Ectodermal cell (in vitro differentiated cells): ENCODE measurements at regions not wholly inside any gene's neighbourhood (a gene's known extent, or its start where the extent isn't known, plus 50 kb on each side); places are given as distances from the start of the nearest gene placed in this dataset.
"Not testable (repeated sequence)": the region's sequence is repeated elsewhere in the genome, so short reads cannot be mapped to it uniquely, and the experiment has no call there.

Source experiments
- H3K27ac ChIP-seq: 2 replicates; pipeline ENCODE4 v1.7.0; 2013; ENCODE audit warnings: mild to moderate bottlenecking, low read depth, low read length; ENCODE audit not compliant: insufficient read depth, poor library complexity, severe bottlenecking
- H3K27me3 ChIP-seq: 2 replicates; pipeline ENCODE4 v1.7.0; 2013; ENCODE audit warnings: mild to moderate bottlenecking, low read length; ENCODE audit not compliant: insufficient read depth, control insufficient read depth, poor library complexity, severe bottlenecking
- H3K36me3 ChIP-seq: one replicate; pipeline ENCODE4 v1.7.0; 2013; ENCODE audit warnings: low read length; ENCODE audit not compliant: control insufficient read depth, insufficient read depth
- H3K4me1 ChIP-seq: one replicate; pipeline ENCODE4 v1.7.0; 2013; ENCODE audit warnings: low read length; ENCODE audit not compliant: control insufficient read depth, insufficient read depth
- H3K4me3 ChIP-seq: 2 replicates; pipeline ENCODE4 v1.7.0; 2013; ENCODE audit warnings: low read depth, low read length, control low read depth; ENCODE audit not compliant: insufficient read depth
- H3K9me3 ChIP-seq: 2 replicates; pipeline ENCODE4 v1.7.0; 2013; ENCODE audit warnings: mild to moderate bottlenecking, low read length, moderate library complexity; ENCODE audit not compliant: control insufficient read depth
- WGBS, 2 experiments: methylation state at CpG; one replicate each; pipeline ENCODE4 v1.1.7; 2013; ENCODE audit warnings: missing lambda C conversion rate in 2 of 2; 5-methylcytosine and 5-hydroxymethylcytosine counted together

DNA sequence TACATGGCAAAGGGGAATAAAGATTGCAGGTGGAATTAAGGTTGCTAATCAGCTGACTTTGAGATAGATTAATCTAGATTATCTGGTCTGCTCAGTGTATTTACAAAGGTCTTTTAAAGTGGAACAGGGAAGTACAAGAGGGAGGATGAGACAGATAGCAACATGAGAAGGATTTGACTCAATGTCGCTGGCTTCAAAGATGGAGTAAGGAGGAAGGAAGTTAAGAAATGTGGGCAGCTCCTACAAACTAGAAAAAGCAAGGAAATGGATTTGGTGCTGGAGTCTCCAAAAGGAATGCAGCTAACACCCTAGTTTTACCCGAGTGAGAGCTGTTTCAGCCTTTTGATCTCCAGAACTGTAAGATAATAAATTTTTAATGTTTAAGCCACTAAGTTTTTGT, 180.7 kb upstream of the TTC14 start:
- Histone ChIP-seq H3K4me1 (no peaks in the 10 kb centered on the region), H3K27ac (no peak overlapping the region), H3K36me3 (no peaks in the 10 kb centered on the region), H3K4me3 (no peak overlapping the region), H3K27me3 (no peaks in the 10 kb centered on the region), H3K9me3 (no peaks in the 10 kb centered on the region)
- WGBS, 2 experiments, result 82 to 84% methylated on average over 2 of the region's 2 CpGs

DNA sequence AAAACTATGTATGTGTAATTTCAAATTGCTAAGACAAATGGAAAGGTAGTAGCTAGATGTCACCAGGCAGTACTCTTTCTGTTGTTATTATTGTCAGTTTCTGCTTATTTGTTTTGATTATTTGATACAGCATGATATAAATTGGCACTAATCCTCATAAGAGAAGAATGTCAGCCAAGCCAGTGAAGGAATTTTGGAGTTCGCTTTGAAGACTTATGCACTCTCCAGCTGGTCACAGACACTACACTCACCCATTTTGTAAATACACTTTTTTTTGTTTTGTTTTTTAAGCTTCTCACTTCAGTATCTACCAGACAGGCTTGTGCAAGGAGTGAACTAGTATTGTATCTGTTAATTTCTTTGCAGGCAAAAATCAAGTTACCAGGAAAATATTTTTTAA, 180.2 kb upstream of the TTC14 start:
- Histone ChIP-seq H3K4me1 (no peaks in the 10 kb centered on the region), H3K27ac (no peak overlapping the region)
- WGBS, 2 experiments, result 95 to 100% methylated on average over 1 of the region's 1 CpG

DNA sequence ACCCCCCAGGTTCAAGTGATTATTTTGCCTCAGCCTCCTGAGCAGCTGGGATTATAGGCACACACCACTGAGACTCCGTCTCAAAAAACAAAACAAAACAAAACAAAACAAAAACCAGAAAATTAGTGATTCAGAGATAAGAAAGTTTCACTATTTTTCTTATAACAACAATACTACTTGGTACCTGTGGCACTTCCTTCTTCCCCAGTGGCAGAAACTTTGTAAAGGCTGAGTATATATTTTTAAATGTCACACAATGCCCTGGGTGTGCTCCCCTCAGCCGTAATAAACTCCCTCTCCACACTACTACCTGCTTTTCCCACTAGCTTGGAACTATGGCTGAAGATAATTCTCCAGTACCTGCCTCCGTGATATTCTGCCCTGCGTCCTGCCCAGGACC, 177.7 kb upstream of the TTC14 start:
- H3K9me3 ChIP-seq, H3K27ac ChIP-seq, H3K27me3 ChIP-seq, H3K36me3 ChIP-seq, H3K4me3 ChIP-seq, H3K4me1 ChIP-seq: not testable (repeated sequence)
- WGBS, 2 experiments, result 94 to 99% methylated on average over 4 of the region's 4 CpGs

More for the DNA sequence above, 180.2 kb upstream of the TTC14 start:
- no peaks in the 10 kb centered on the region for H3K9me3 ChIP-seq
- no peaks in the 10 kb centered on the region for H3K36me3 ChIP-seq
- H3K4me3 ChIP-seq, result no peak overlapping the region
- H3K27me3 ChIP-seq, result no peaks in the 10 kb centered on the region

DNA sequence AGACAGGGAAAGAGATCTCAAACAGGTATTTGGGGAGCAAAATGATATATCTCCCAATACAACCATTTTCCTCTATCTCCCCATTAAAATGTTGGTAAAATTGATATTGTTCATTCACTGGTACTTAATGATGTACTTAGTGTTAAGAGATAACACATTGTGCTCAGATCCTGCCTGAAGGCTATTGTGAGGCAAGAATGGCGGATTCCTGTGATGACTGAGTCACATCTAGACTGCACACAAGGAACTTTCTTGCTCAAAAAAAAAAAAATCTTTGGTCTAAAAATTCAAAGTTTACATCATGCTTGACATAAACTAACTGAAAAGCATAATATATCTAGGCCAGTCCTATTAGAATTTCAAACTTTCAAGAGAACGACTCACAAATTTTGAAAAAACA, 171.1 kb upstream of the TTC14 start:
- WGBS, 2 experiments, result 88 to 95% methylated on average over 2 of the region's 2 CpGs
- Histone ChIP-seq H3K9me3 (no peaks in the 10 kb centered on the region), H3K4me1 (no peaks in the 10 kb centered on the region), H3K36me3 (no peaks in the 10 kb centered on the region), H3K4me3 (no peak overlapping the region), H3K27ac (no peak overlapping the region), H3K27me3 (no peaks in the 10 kb centered on the region)

DNA sequence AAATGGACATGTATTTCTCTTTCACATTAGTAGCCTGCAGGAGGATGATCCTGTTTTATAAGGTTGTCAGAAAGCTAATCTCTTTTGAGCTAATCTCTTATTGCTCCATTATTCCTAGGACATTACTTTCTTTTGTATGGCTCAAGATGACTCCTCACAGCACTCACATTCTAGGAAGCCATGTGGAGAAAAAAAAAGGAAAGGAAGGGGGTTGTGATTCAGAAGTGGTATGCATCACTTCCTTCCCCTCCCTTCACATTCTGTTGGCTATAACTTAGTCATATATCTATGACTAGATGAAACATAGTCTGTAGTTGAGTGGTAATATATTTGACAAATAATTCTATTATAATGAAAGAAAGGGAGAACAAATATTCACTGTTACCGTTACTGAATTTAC, 168.8 kb upstream of the TTC14 start:
- Histone ChIP-seq H3K36me3 (no peaks in the 10 kb centered on the region), H3K4me3 (no peak overlapping the region), H3K27me3 (no peaks in the 10 kb centered on the region), H3K9me3 (no peaks in the 10 kb centered on the region), H3K4me1 (no peaks in the 10 kb centered on the region), H3K27ac (no peak overlapping the region)
- 90 to 92% methylated on average over 1 of the region's 1 CpG for WGBS, 2 experiments

DNA sequence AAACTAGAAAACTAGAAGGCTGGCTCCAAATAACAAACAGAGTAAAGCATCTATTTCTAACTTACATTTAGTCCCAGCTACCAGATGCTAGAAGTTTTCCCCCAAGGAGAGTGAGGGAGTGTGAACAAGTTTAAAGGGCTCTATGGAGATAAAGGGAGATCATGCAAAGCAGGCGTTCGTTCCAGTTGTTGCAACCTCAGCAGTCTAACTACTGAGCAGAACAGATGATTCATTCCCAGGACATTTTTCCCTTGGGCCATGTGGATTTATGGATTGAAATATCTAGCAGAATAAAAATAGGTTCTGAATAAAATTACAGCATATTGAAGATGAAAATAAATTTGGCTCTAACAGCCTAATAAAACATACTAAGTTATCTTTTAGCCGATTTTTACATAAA, 154.8 kb upstream of the TTC14 start:
- Histone ChIP-seq H3K27ac (no peak overlapping the region), H3K9me3 (no peaks in the 10 kb centered on the region), H3K36me3 (no peaks in the 10 kb centered on the region), H3K27me3 (no peaks in the 10 kb centered on the region), H3K4me1 (no peaks in the 10 kb centered on the region), H3K4me3 (no peak overlapping the region)
- 87 to 93% methylated on average over 2 to 3 of the region's 3 CpGs for WGBS, 2 experiments

DNA sequence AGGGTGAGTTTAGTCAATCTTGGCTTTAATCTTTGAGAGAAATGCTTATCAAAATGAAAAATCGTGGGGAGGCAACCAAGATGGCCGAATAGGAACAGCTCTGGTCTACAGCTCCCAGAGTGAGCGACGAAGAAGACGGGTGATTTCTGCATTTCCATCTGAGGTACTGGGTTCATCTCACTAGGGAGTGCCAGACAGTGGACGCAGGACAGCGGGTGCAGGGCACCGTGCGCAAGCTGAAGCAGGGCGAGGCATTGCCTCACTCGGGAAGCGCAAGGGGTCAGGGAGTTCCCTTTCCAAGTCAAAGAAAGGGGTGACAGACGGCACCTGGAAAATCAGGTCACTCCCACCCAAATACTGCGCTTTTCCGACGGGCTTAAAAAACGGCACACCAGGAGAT, 153.6 kb upstream of the TTC14 start:
- not testable (repeated sequence) for H3K4me1 ChIP-seq, H3K27ac ChIP-seq, H3K4me3 ChIP-seq, H3K27me3 ChIP-seq, H3K36me3 ChIP-seq, H3K9me3 ChIP-seq
- WGBS, 2 experiments, result 92 to 93% methylated on average over 17 of the region's 17 CpGs

DNA sequence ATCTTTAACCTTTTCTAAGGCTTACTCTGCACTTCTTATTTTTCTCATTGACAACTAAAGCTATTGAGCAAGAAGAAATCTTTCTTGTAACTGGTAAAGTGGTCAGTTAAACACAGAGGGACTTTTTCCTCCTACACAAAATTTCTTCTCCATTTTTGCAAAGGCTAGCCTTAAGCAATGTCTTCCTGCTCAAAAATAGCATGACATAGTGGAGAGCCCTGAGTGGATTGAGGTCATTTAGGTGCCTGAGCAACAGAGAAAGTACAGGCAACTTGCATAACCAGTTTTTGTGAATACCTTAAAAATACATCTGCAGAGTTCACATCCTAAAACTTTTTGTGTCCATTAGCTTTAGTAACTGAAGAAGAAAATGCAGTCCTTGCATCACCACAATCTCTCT, 144.7 kb upstream of the TTC14 start:
- Histone ChIP-seq H3K4me1 (no peaks in the 10 kb centered on the region), H3K36me3 (no peaks in the 10 kb centered on the region), H3K27me3 (no peaks in the 10 kb centered on the region), H3K4me3 (no peak overlapping the region), H3K27ac (no peak overlapping the region), H3K9me3 (no peaks in the 10 kb centered on the region)

DNA sequence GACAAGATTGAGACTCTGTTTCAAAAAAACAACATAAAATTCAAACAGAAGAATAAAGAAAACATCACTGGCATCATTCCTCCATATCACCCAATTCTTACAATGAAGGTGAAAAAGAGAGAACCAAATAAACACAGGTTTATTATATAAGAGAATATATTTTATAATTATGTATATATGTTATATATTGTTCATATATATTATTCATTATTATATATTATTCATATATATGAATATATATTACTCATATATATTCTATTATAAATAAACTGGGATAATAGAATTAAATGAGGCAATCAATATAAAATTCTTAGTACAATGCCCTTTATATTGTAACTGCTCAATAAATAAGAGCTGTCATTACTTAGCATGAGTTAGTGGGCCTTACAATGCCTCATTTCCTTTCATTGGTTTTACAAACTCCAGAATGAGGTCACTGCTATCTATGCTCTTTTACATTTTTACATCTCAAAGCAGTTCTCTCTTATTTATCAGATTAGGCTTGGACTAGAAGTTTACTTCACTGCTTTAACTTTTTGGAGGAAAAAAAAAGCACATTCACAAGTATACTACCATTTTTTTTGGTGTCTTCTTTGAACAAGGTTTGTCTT, 135.5 kb upstream of the TTC14 start:
- Histone ChIP-seq H3K27ac (no peak overlapping the region), H3K36me3 (no peaks in the 10 kb centered on the region), H3K4me1 (no peaks in the 10 kb centered on the region), H3K9me3 (no peaks in the 10 kb centered on the region), H3K27me3 (no peaks in the 10 kb centered on the region), H3K4me3 (no peak overlapping the region)

DNA sequence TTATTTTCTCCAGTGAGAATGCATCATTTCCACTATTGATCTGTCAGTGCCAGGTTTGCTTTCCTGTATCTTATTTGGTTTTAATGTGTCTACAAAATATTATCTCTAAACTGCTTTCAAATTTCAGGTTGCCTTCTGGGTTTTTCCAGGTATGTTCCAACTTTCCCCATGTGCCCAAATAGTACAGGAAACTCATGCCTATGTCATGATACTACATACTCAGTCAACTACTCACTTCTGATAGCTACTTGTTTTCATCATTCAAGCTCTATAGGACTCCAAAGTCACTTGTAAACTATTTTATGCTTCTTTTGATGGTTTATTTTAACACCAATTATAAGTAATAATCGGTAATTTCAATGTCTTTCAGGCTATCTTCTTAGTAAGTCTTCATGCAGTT, 134.8 kb upstream of the TTC14 start:
- WGBS, 2 experiments, result 88% methylated on average over 1 of the region's 1 CpG; no CpG with 5 or more reads in 1 of the 2 experiments
- H3K9me3 ChIP-seq, result no peaks in the 10 kb centered on the region
- no peaks in the 10 kb centered on the region for H3K27me3 ChIP-seq

DNA sequence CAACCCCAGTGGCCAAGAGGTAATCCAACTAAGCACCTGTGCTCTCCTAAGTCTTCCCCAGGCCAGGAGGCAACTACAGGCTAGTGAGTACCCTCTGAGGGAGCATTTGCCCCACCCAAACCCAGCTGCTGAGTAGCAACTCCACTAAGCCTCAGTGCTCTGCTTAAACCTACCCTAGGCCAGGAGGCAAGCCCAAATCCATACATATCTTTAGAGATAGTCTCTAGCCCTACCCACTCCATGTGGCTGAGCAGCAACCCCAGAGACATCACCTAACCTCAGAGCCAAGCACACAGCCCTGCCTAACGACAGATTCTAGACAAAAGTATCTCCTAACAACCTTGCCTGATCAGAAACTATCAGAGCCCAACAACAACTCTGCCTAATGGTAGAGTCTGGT, 132.8 kb upstream of the TTC14 start:
- Histone ChIP-seq H3K36me3 (no peaks in the 10 kb centered on the region), H3K9me3 (no peaks in the 10 kb centered on the region), H3K27ac (no peak overlapping the region), H3K4me3 (no peak overlapping the region), H3K27me3 (no peaks in the 10 kb centered on the region), H3K4me1 (no peaks in the 10 kb centered on the region)
- 88 to 92% methylated on average over 1 of the region's 1 CpG for WGBS, 2 experiments

More for the DNA sequence above, 134.8 kb upstream of the TTC14 start:
- Histone ChIP-seq H3K4me3 (no peak overlapping the region), H3K27ac (no peak overlapping the region), H3K36me3 (no peaks in the 10 kb centered on the region), H3K4me1 (no peaks in the 10 kb centered on the region)
